ENCODE measurements at regions not wholly inside any gene's neighbourhood (a gene's known extent, or its start where the extent isn't known, plus 50 kb on each side); places are given as distances from the start of the nearest gene placed in this dataset.
A peak's percentile ranks its signal among the peaks of the same experiment; 100 is the strongest.

DNA sequence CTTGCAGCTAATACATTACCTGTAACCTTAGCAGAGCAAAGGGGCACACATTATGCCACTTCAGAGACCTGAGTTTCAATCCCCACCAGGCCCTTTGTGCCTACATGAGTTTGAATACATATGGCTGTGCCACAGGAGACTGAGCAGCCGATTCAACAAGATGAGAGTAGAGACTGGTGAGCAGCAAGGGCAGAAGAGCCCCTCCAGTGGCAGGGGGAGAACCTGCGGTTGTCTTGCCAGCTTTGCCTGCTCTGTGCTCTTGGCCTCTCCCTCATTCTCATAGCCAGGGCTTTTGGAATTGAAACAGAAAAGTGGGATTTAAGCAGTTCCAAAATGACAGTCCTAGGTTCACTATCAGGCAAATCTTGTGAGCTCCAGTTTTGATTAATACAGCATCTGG is 52.3 kb upstream of the CLNK start:
- WGBS, 2 experiments (ENCODE audit: insufficient coverage in 1 of 2, insufficient read length in 1 of 2) = 90 to 100% methylated on average over 1 to 2 of the region's 2 CpGs
- H3K4me1 ChIP-seq (ENCODE audit: control insufficient read depth, insufficient read depth, low read length) = no peaks in the 10 kb centered on the region
- H3K9ac ChIP-seq (ENCODE audit: extremely low read depth, low read length, poor library complexity, severe bottlenecking) = no peak overlapping the region
- no peaks in the 10 kb centered on the region for H3K36me3 Mint-ChIP-seq (ENCODE audit: low read depth)
- no peaks in the 10 kb centered on the region for H3K9me3 Mint-ChIP-seq
- no peaks in the 10 kb centered on the region for H3K27me3 Mint-ChIP-seq (ENCODE audit: insufficient read depth)
- H3K27ac Mint-ChIP-seq = no peak overlapping the region
- TF ChIP-seq, protein P1, sequence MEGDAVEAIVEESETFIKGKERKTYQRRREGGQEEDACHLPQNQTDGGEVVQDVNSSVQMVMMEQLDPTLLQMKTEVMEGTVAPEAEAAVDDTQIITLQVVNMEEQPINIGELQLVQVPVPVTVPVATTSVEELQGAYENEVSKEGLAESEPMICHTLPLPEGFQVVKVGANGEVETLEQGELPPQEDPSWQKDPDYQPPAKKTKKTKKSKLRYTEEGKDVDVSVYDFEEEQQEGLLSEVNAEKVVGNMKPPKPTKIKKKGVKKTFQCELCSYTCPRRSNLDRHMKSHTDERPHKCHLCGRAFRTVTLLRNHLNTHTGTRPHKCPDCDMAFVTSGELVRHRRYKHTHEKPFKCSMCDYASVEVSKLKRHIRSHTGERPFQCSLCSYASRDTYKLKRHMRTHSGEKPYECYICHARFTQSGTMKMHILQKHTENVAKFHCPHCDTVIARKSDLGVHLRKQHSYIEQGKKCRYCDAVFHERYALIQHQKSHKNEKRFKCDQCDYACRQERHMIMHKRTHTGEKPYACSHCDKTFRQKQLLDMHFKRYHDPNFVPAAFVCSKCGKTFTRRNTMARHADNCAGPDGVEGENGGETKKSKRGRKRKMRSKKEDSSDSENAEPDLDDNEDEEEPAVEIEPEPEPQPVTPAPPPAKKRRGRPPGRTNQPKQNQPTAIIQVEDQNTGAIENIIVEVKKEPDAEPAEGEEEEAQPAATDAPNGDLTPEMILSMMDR (conservative IDR thresholded peaks at IDR 0.05) = peak; percentile 59
- H3K4me3 ChIP-seq (ENCODE audit: low read length) = no peak overlapping the region
- H3K4me3 Mint-ChIP-seq = no peak overlapping the region
- no peaks in the 10 kb centered on the region for H3K36me3 ChIP-seq (ENCODE audit: control insufficient read depth, insufficient read depth, low read length)
- H3K4me1 Mint-ChIP-seq = peaks cover 41% of the 10 kb centered on the region
- H3K27me3 ChIP-seq (ENCODE audit: control insufficient read depth, insufficient read depth, low read length, poor library complexity, severe bottlenecking) = no peaks in the 10 kb centered on the region
- H3K27ac ChIP-seq (ENCODE audit: low read depth, low read length) = no peak overlapping the region
- peak; percentile 57 for DNase-seq
- H3K9me3 ChIP-seq (ENCODE audit: control insufficient read depth, low read length) = no peaks in the 10 kb centered on the region

DNA sequence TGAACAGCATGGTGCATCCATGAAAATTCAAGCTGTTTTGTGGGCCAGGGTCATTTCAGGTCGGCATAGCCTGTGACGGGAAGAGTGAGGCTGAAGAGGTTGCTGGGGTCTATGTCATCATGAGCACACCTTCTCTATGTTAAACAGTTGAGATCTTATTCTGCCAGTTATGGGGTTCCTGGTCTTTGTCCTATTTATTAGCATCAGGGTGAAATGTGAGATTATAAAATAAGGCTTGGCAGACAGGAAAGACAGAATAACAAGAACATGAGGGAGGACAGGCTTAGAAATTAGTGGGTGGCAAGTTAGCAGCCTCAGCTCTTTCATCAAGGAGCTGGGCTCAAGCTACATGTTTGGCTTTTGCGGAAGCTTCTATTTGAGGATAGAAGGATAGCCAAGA is 51.7 kb upstream of the CLNK start:
- H3K27ac Mint-ChIP-seq = no peak overlapping the region
- Histone ChIP-seq H3K9me3 (ENCODE audit: control insufficient read depth, low read length) (no peaks in the 10 kb centered on the region), H3K36me3 (ENCODE audit: control insufficient read depth, insufficient read depth, low read length) (no peaks in the 10 kb centered on the region), H3K9ac (ENCODE audit: extremely low read depth, low read length, poor library complexity, severe bottlenecking) (no peak overlapping the region), H3K27ac (ENCODE audit: low read depth, low read length) (no peak overlapping the region), H3K4me3 (ENCODE audit: low read length) (no peak overlapping the region), H3K27me3 (ENCODE audit: control insufficient read depth, insufficient read depth, low read length, poor library complexity, severe bottlenecking) (no peaks in the 10 kb centered on the region), H3K4me1 (ENCODE audit: control insufficient read depth, insufficient read depth, low read length) (no peaks in the 10 kb centered on the region)
- no peak overlapping the region for H3K4me3 Mint-ChIP-seq
- H3K36me3 Mint-ChIP-seq (ENCODE audit: low read depth) = no peaks in the 10 kb centered on the region
- 96 to 100% methylated on average over 1 to 3 of the region's 3 CpGs for WGBS, 2 experiments (ENCODE audit: insufficient coverage in 1 of 2, insufficient read length in 1 of 2)
- H3K9me3 Mint-ChIP-seq = no peaks in the 10 kb centered on the region
- TF ChIP-seq, protein P1 (conservative IDR thresholded peaks at IDR 0.05) = no peak
- DNase-seq = no peak
- peaks cover 44% of the 10 kb centered on the region for H3K4me1 Mint-ChIP-seq
- no peaks in the 10 kb centered on the region for H3K27me3 Mint-ChIP-seq (ENCODE audit: insufficient read depth)

DNA sequence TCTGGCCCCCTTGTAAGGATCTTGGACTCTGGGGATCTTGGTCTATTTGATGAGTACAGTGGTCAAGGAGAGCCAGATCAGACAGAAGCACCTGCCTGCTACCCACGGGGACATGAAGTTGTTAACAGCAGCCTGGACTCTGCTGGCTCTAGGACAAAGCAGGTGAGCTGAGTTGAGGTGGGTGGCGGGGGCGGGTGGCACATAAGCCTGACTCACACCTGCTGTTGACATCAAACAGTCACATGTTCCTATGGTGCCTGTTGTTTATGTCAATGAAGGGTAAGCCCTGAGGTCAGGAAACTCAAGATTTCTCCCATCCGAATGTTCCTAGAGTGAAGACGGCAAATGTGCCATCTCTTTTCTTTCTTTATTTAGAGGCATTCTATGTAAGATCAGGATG is 50.1 kb upstream of the CLNK start:
- H3K27ac ChIP-seq (ENCODE audit: low read depth, low read length) = no peak overlapping the region
- Mint-ChIP-seq H3K27me3 (ENCODE audit: insufficient read depth) (no peaks in the 10 kb centered on the region), H3K4me3 (no peak overlapping the region), H3K27ac (no peak overlapping the region), H3K36me3 (ENCODE audit: low read depth) (no peaks in the 10 kb centered on the region), H3K4me1 (peaks cover 36% of the 10 kb centered on the region), H3K9me3 (no peaks in the 10 kb centered on the region)
- peak; percentile 62 for DNase-seq
- WGBS, 2 experiments (ENCODE audit: insufficient coverage in 1 of 2, insufficient read length in 1 of 2) = 70 to 94% methylated on average over 2 to 5 of the region's 5 CpGs
- no peaks in the 10 kb centered on the region for H3K4me1 ChIP-seq (ENCODE audit: control insufficient read depth, insufficient read depth, low read length)
- no peaks in the 10 kb centered on the region for H3K36me3 ChIP-seq (ENCODE audit: control insufficient read depth, insufficient read depth, low read length)
- TF ChIP-seq, protein P1 (conservative IDR thresholded peaks at IDR 0.05) = no peak
- no peaks in the 10 kb centered on the region for H3K27me3 ChIP-seq (ENCODE audit: control insufficient read depth, insufficient read depth, low read length, poor library complexity, severe bottlenecking)
- H3K4me3 ChIP-seq (ENCODE audit: low read length) = no peak overlapping the region
- H3K9me3 ChIP-seq (ENCODE audit: control insufficient read depth, low read length) = no peaks in the 10 kb centered on the region
- H3K9ac ChIP-seq (ENCODE audit: extremely low read depth, low read length, poor library complexity, severe bottlenecking) = no peak overlapping the region
